ENCODE measurements at regions not wholly inside any gene's neighbourhood (a gene's known extent, or its start where the extent isn't known, plus 50 kb on each side); places are given as distances from the start of the nearest gene placed in this dataset.

- TF ChIP-seq CTCF (IDR thresholded peaks at IDR 0.05; ENCODE audit: low read depth, low read length) (no peak), EZH2phosphoT487 (IDR thresholded peaks at IDR 0.05; ENCODE audit: low read depth) (no peak)
Measured at GRCh38 chr11:41971592-41971991, 512.1 kb upstream of the LRRC4C start.

Data from OCI-LY3 (cell line).